ENCODE measurements at regions not wholly inside any gene's neighbourhood (a gene's known extent, or its start where the extent isn't known, plus 50 kb on each side); places are given as distances from the start of the nearest gene placed in this dataset.

DNA sequence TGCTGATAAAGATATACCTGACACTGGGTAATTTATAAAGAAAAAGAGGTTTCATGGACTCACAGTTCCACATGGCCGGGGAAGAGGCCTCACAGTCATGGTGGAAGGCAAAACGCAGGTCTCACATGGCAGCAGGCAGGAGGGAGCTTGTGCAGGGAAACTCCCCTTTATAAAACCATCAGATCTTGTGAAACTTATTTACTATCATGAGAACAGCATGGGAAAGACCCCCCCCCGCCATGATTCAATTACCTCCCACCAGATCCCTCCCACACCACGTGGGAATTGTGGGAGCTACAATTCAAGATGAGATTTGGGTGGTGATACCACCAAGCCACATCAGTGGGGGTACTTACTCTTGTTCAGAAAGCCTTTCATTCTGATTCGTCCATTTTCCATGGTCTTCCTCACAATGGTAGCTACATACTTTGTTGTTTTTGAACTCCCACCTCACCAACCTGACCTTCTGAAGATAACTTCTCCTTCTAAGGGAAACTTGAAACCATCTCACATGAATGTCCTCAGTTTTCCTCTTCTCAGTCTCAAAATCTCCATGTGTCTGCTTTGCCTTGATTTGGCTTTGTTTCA is 275.6 kb upstream of the PROK2 start:
- H3K4me1 Mint-ChIP-seq: no peaks in the 10 kb centered on the region
- TF ChIP-seq, protein P1, sequence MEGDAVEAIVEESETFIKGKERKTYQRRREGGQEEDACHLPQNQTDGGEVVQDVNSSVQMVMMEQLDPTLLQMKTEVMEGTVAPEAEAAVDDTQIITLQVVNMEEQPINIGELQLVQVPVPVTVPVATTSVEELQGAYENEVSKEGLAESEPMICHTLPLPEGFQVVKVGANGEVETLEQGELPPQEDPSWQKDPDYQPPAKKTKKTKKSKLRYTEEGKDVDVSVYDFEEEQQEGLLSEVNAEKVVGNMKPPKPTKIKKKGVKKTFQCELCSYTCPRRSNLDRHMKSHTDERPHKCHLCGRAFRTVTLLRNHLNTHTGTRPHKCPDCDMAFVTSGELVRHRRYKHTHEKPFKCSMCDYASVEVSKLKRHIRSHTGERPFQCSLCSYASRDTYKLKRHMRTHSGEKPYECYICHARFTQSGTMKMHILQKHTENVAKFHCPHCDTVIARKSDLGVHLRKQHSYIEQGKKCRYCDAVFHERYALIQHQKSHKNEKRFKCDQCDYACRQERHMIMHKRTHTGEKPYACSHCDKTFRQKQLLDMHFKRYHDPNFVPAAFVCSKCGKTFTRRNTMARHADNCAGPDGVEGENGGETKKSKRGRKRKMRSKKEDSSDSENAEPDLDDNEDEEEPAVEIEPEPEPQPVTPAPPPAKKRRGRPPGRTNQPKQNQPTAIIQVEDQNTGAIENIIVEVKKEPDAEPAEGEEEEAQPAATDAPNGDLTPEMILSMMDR (IDR thresholded peaks at IDR 0.05): no peak
- H3K36me3 Mint-ChIP-seq (ENCODE audit: low read depth): peaks cover 4% of the 10 kb centered on the region
- no peak overlapping the region for H3K27ac Mint-ChIP-seq
- H3K4me3 Mint-ChIP-seq: no peak overlapping the region
- H3K9me3 Mint-ChIP-seq: peaks cover 32% of the 10 kb centered on the region
- DNase-seq: no peak
- H3K27me3 Mint-ChIP-seq (ENCODE audit: low read depth, poor library complexity): no peaks in the 10 kb centered on the region

DNA sequence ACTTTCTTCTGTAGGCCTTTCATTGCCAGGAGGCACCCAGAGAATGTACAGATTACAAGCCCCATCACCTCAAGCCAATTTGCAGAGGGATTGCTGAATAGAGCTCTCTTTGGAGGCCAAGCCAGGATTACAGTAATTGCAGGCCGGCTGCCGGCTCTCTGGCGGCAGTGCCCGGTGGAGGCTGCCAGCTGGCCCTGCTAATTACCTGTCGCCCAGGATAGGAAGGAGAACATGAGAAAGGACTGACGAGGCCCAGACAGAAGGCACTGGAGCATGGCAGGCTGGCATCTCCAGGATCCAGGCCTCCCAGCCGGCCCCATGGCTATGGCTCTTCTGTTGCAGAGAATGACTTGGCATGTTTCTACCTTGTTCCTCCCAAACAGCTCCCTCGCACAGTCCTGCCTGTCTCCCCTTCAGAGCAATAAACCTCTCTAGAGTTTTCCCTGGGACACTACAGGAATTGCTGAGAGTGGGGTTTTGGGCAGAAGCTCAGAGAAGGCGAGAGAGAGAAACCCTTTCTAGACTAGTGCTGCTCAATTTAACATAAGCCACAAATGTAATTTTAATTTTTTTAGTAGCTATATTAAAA is 273.6 kb upstream of the PROK2 start:
- no peak overlapping the region for H3K4me3 Mint-ChIP-seq
- H3K9me3 Mint-ChIP-seq: peaks cover 21% of the 10 kb centered on the region
- no peaks in the 10 kb centered on the region for H3K4me1 Mint-ChIP-seq
- TF ChIP-seq, protein P1 (IDR thresholded peaks at IDR 0.05): no peak
- H3K27me3 Mint-ChIP-seq (ENCODE audit: low read depth, poor library complexity): no peaks in the 10 kb centered on the region
- peaks cover 4% of the 10 kb centered on the region for H3K36me3 Mint-ChIP-seq (ENCODE audit: low read depth)
- no peak overlapping the region for H3K27ac Mint-ChIP-seq
- no peak for DNase-seq

GRCh38 chr3:72055436-72055835 is 270.5 kb upstream of the PROK2 start:
- Mint-ChIP-seq H3K9me3 (peaks cover 3% of the 10 kb centered on the region), H3K4me1 (no peaks in the 10 kb centered on the region), H3K27ac (no peak overlapping the region), H3K4me3 (no peak overlapping the region), H3K36me3 (ENCODE audit: low read depth) (peaks cover 4% of the 10 kb centered on the region), H3K27me3 (ENCODE audit: low read depth, poor library complexity) (no peaks in the 10 kb centered on the region)
- DNase-seq: no peak
- TF ChIP-seq, protein P1 (IDR thresholded peaks at IDR 0.05): no peak

- H3K4me3 Mint-ChIP-seq: no peak overlapping the region
- no peaks in the 10 kb centered on the region for H3K9me3 Mint-ChIP-seq
- H3K27ac Mint-ChIP-seq: no peak overlapping the region
- H3K36me3 Mint-ChIP-seq (ENCODE audit: low read depth): peaks cover 4% of the 10 kb centered on the region
- H3K4me1 Mint-ChIP-seq: no peaks in the 10 kb centered on the region
- TF ChIP-seq, protein P1 (IDR thresholded peaks at IDR 0.05): no peak
- no peak for DNase-seq
- H3K27me3 Mint-ChIP-seq (ENCODE audit: low read depth, poor library complexity): peaks cover 2% of the 10 kb centered on the region
Measured at GRCh38 chr3:72054976-72055375, 270.0 kb upstream of the PROK2 start.

DNA sequence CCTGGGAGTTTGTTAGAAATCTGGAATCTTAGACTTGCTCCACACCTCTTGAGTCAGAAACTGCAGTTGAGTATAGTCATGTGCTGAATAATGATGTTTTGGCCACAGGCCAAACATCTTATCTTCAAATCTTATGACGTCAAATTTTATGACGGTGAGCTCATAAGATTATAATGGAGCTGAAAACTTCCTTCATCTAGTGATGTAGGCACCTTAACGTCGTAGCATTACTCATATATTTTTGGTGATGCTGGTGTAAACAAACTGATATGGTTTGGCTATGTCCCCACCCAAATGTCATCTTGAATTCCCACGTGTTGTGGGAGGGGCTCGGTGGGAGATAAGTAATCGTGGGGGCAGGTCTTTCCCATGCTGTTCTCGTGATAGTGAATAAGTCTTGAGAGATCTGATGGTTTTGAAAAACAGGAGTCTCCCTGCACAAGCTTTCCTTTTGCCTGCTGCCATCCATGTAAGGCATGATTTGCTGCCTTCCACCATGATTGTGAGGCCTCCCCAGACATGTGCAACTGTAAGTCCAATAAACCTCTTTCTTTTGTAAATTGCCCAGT is 268.0 kb upstream of the PROK2 start:
- Mint-ChIP-seq H3K9me3 (no peaks in the 10 kb centered on the region), H3K27me3 (ENCODE audit: low read depth, poor library complexity) (peaks cover 12% of the 10 kb centered on the region), H3K4me3 (no peak overlapping the region), H3K4me1 (no peaks in the 10 kb centered on the region), H3K36me3 (ENCODE audit: low read depth) (no peaks in the 10 kb centered on the region), H3K27ac (no peak overlapping the region)
- TF ChIP-seq, protein P1 (IDR thresholded peaks at IDR 0.05): no peak
- DNase-seq: no peak

DNA sequence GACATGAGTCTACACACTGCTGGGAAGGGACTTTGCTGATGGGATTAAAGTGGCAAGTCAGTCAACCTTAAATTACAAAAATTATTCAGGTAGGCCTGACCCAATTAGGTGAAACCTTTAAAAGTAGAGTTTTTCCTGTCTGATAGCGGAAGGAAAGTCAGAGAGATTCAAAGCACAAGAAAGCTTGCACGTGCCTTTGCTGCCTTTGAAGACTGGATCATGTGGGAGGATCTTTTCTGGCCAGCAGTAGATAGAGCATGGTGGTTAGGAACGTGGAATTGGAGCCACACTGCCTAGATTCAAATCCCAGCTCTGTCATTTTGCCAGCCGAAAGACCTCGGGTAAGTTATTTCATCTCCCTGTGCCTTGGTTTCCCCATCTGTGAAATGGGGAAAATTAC is 265.8 kb upstream of the PROK2 start:
- no peak overlapping the region for H3K4me3 Mint-ChIP-seq
- no peaks in the 10 kb centered on the region for H3K9me3 Mint-ChIP-seq
- H3K36me3 Mint-ChIP-seq (ENCODE audit: low read depth): no peaks in the 10 kb centered on the region
- H3K4me1 Mint-ChIP-seq: no peaks in the 10 kb centered on the region
- no peak for DNase-seq
- H3K27me3 Mint-ChIP-seq (ENCODE audit: low read depth, poor library complexity): peaks cover 19% of the 10 kb centered on the region
- no peak overlapping the region for H3K27ac Mint-ChIP-seq
- TF ChIP-seq, protein P1 (IDR thresholded peaks at IDR 0.05): no peak
